ENCODE measurements at regions not wholly inside any gene's neighbourhood (a gene's known extent, or its start where the extent isn't known, plus 50 kb on each side); places are given as distances from the start of the nearest gene placed in this dataset.

DNA sequence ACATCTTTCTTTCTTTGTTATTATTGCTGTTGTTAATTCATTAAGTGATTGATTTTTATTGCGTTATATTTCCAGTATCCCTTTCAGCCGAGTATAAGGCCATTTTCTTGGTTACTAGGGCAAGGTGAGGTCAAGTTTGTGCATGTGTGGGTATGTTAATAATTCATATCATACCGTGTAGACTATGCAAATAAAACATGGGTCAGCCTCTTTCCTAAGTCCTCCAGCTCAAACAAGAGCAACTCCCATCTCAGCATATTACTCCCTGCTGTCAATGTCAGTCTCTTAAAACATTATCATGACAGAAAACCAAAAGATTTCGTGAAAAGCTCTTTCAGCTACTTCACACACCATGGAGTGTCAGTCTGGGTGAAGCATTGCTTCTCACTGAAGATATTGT lies 103.9 kb upstream of the ST8SIA2 start:
- Histone ChIP-seq H3K4me3 (ENCODE audit: low read depth, low read length, poor library complexity, severe bottlenecking) (no peak overlapping the region), H3K36me3 (ENCODE audit: insufficient read depth, low read length, poor library complexity, severe bottlenecking) (no peaks in the 10 kb centered on the region), H3K27me3 (replicated peaks; ENCODE audit: insufficient read depth, low read depth, low read length, poor library complexity) (no peaks in the 10 kb centered on the region), H3K9me3 (ENCODE audit: low read depth, low read length, poor library complexity, severe bottlenecking) (no peaks in the 10 kb centered on the region), H3K4me1 (ENCODE audit: insufficient read depth, low read length, poor library complexity, severe bottlenecking) (no peaks in the 10 kb centered on the region), H3K27ac (ENCODE audit: low read depth, low read length, poor library complexity, severe bottlenecking) (no peak overlapping the region)
- TF ChIP-seq, protein P1, sequence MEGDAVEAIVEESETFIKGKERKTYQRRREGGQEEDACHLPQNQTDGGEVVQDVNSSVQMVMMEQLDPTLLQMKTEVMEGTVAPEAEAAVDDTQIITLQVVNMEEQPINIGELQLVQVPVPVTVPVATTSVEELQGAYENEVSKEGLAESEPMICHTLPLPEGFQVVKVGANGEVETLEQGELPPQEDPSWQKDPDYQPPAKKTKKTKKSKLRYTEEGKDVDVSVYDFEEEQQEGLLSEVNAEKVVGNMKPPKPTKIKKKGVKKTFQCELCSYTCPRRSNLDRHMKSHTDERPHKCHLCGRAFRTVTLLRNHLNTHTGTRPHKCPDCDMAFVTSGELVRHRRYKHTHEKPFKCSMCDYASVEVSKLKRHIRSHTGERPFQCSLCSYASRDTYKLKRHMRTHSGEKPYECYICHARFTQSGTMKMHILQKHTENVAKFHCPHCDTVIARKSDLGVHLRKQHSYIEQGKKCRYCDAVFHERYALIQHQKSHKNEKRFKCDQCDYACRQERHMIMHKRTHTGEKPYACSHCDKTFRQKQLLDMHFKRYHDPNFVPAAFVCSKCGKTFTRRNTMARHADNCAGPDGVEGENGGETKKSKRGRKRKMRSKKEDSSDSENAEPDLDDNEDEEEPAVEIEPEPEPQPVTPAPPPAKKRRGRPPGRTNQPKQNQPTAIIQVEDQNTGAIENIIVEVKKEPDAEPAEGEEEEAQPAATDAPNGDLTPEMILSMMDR (conservative IDR thresholded peaks at IDR 0.05; ENCODE audit: low read depth, low read length): no peak
- no peak for TF ChIP-seq EZH2 (IDR thresholded peaks at IDR 0.05; ENCODE audit: borderline replicate concordance, low read depth, low read length, poor library complexity, severe bottlenecking)
- DNase-seq (ENCODE audit: low spot score): no peak
- intact Hi-C loops (cut with micrococcal nuclease; ENCODE audit: unreplicated experiment): no loop called here
- no TSS peak for BruUV-seq (replicated peaks)
- CTCF ChIA-PET: interaction anchor here (0.5 kb wide), 1 partner anchor 61 kb away, joined by 13 read pairs; no protein-coding TSS in a partner anchor
- POLR2A ChIA-PET (ENCODE audit: low non-redundant PET): no interaction called here

DNA sequence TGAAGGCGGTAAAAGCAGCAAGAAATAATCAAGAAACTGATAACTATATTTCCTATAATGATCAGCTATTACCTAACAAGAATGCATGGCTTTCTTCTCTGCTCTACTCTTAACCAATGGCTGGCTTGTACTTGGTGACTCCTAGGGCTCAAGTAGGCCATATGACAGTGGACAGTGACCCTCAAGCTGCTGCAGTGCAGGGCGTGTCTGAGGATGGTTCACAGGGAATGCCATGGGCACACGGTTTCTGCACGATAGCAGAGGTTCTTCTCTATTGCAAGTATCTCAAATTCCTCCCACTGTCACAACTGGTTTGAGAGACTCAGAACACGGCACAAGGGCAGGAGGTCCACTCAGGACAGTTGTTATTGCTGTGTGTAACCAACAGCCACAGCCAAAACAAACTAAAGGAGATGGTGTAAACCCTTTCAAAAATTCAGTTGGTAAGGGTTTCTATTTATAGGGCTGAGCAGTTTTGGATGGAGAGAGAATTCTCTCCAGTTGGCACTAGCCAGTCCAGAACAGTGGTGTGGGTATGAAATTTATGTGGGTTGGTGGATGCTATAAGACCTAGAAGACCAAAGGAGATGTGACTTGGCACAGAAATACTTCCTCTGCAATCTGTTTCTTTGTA lies 103.2 kb upstream of the ST8SIA2 start:
- ChIA-PET CTCF (no interaction called here), POLR2A (ENCODE audit: low non-redundant PET) (no interaction called here)
- H3K4me1 ChIP-seq (ENCODE audit: insufficient read depth, low read length, poor library complexity, severe bottlenecking): no peaks in the 10 kb centered on the region
- intact Hi-C loops (cut with micrococcal nuclease; ENCODE audit: unreplicated experiment): no loop called here
- no peaks in the 10 kb centered on the region for H3K27me3 ChIP-seq (replicated peaks; ENCODE audit: insufficient read depth, low read depth, low read length, poor library complexity)
- BruUV-seq (replicated peaks): no TSS peak
- H3K4me3 ChIP-seq (ENCODE audit: low read depth, low read length, poor library complexity, severe bottlenecking): no peak overlapping the region
- no peak for DNase-seq (ENCODE audit: low spot score)
- H3K36me3 ChIP-seq (ENCODE audit: insufficient read depth, low read length, poor library complexity, severe bottlenecking): no peaks in the 10 kb centered on the region
- TF ChIP-seq, protein P1 (conservative IDR thresholded peaks at IDR 0.05; ENCODE audit: low read depth, low read length): no peak
- no peak for TF ChIP-seq EZH2 (IDR thresholded peaks at IDR 0.05; ENCODE audit: borderline replicate concordance, low read depth, low read length, poor library complexity, severe bottlenecking)
- no peak overlapping the region for H3K27ac ChIP-seq (ENCODE audit: low read depth, low read length, poor library complexity, severe bottlenecking)
- no peaks in the 10 kb centered on the region for H3K9me3 ChIP-seq (ENCODE audit: low read depth, low read length, poor library complexity, severe bottlenecking)

DNA sequence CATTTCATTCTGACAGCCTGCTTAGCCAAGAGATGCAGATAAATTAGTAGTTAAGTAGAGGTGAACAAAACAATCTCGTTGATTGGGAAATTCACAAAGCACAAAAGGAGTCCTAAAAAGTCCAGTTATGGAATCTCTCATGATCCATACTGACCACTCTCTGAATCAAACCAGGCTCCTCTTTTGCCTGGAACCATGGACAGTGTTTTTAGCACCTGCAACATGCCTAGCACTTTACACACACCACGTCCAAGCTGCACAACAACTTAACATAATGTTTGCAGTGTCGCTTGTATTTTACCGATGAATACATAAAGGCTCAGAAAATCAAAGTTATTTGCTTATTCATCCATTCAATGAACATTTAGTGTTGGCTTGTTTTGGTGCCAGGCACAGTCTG lies 101.8 kb upstream of the ST8SIA2 start:
- Histone ChIP-seq H3K9me3 (ENCODE audit: low read depth, low read length, poor library complexity, severe bottlenecking) (no peaks in the 10 kb centered on the region), H3K4me1 (ENCODE audit: insufficient read depth, low read length, poor library complexity, severe bottlenecking) (no peaks in the 10 kb centered on the region), H3K27me3 (replicated peaks; ENCODE audit: insufficient read depth, low read depth, low read length, poor library complexity) (no peaks in the 10 kb centered on the region), H3K27ac (ENCODE audit: low read depth, low read length, poor library complexity, severe bottlenecking) (no peak overlapping the region), H3K4me3 (ENCODE audit: low read depth, low read length, poor library complexity, severe bottlenecking) (no peak overlapping the region), H3K36me3 (ENCODE audit: insufficient read depth, low read length, poor library complexity, severe bottlenecking) (no peaks in the 10 kb centered on the region)
- intact Hi-C loops (cut with micrococcal nuclease; ENCODE audit: unreplicated experiment): no loop called here
- DNase-seq (ENCODE audit: low spot score): no peak
- TF ChIP-seq, protein P1 (conservative IDR thresholded peaks at IDR 0.05; ENCODE audit: low read depth, low read length): no peak
- TF ChIP-seq EZH2 (IDR thresholded peaks at IDR 0.05; ENCODE audit: borderline replicate concordance, low read depth, low read length, poor library complexity, severe bottlenecking): no peak
- POLR2A ChIA-PET (ENCODE audit: low non-redundant PET): no interaction called here
- no TSS peak for BruUV-seq (replicated peaks)
- CTCF ChIA-PET: no interaction called here

Measured in A673 (cell line).